ENCODE measurements at regions not wholly inside any gene's neighbourhood (a gene's known extent, or its start where the extent isn't known, plus 50 kb on each side); places are given as distances from the start of the nearest gene placed in this dataset.

DNA sequence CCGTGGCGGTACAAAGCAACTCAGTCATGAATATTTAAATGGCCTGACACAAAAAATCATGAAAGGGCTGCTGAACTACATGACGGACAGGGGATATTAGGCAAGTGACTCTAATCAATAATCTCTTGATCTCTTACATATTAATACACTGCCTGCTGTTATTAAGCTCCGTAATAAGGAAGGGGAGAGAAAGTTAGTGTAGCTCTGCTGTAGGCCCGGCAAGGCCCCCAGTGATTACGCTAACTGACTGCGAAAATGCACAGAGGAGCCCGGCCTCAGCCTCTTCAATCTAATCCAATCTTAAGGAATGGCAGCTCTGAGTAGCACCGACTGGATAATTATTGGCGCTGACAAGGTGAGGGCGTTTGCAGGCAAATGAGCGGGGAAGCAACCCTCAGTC lies 583.5 kb upstream of the MKI67 start:
- TF ChIP-seq, protein P1, sequence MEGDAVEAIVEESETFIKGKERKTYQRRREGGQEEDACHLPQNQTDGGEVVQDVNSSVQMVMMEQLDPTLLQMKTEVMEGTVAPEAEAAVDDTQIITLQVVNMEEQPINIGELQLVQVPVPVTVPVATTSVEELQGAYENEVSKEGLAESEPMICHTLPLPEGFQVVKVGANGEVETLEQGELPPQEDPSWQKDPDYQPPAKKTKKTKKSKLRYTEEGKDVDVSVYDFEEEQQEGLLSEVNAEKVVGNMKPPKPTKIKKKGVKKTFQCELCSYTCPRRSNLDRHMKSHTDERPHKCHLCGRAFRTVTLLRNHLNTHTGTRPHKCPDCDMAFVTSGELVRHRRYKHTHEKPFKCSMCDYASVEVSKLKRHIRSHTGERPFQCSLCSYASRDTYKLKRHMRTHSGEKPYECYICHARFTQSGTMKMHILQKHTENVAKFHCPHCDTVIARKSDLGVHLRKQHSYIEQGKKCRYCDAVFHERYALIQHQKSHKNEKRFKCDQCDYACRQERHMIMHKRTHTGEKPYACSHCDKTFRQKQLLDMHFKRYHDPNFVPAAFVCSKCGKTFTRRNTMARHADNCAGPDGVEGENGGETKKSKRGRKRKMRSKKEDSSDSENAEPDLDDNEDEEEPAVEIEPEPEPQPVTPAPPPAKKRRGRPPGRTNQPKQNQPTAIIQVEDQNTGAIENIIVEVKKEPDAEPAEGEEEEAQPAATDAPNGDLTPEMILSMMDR (IDR thresholded peaks at IDR 0.05), result no peak
- TF ChIP-seq POLR2A (IDR thresholded peaks at IDR 0.05) (no peak), POLR2AphosphoS5 (IDR thresholded peaks at IDR 0.05; ENCODE audit: insufficient read depth in 1 of 2, low read depth in 1 of 2) (no peak)
